Cardiac fibroblast (primary cell): ENCODE measurements at regions not wholly inside any gene's neighbourhood (a gene's known extent, or its start where the extent isn't known, plus 50 kb on each side); places are given as distances from the start of the nearest gene placed in this dataset.
"Not testable (repeated sequence)": the region's sequence is repeated elsewhere in the genome, so short reads cannot be mapped to it uniquely, and the experiment has no call there.

Experiments
- DNase-seq, 2 donors: peaks; one replicate each; pipeline versions ENCODE4 v3.0.0 to v3.0.0-alpha.2; 2010; ENCODE audit warnings: low read depth in 2 of 2
- H3K4me3 ChIP-seq, 2 donors: replicated peaks in 1 of 2; 1 replicate in 1 of 2; 2 replicates in 1 of 2; pipeline ENCODE4 v1.5.1; 2011; ENCODE audit warnings: low read depth in 2 of 2, low read length in 2 of 2, mild to moderate bottlenecking in 2 of 2, moderate library complexity in 1 of 2
- CTCF ChIP-seq: IDR thresholded peaks from one replicate; pipeline ENCODE4 v1.5.1; 2011; ENCODE audit warnings: low read depth, mild to moderate bottlenecking, low read length, inconsistent platforms

- H3K4me3 ChIP-seq: no peak overlapping the region
- TF ChIP-seq CTCF: no peak
- DNase-seq: no peak
These were observed 138.1 kb upstream of the PLXNC1 start for GRCh38 chr12:94010307-94010706.

GRCh38 chr12:94012071-94012470 is 136.3 kb upstream of the PLXNC1 start:
- no peak overlapping the region for H3K4me3 ChIP-seq
- TF ChIP-seq CTCF: no peak
- no peak for DNase-seq

- DNase-seq: no peak
- no peak for TF ChIP-seq CTCF
- no peak overlapping the region for H3K4me3 ChIP-seq
These were observed 135.8 kb upstream of the PLXNC1 start for GRCh38 chr12:94012590-94012989.

- not testable (repeated sequence) for H3K4me3 ChIP-seq, DNase-seq
These were observed 131.1 kb upstream of the PLXNC1 start for GRCh38 chr12:94017247-94017646.

- TF ChIP-seq CTCF: no peak
- H3K4me3 ChIP-seq: no peak overlapping the region
- peak in 1 of 2 donors; percentile 32 for DNase-seq
These were observed 128.0 kb upstream of the PLXNC1 start for GRCh38 chr12:94020335-94020734.

- no peak overlapping the region for H3K4me3 ChIP-seq
- no peak for DNase-seq
- no peak for TF ChIP-seq CTCF
These were observed 124.5 kb upstream of the PLXNC1 start for GRCh38 chr12:94023879-94024278.

- no peak for DNase-seq
- no peak overlapping the region for H3K4me3 ChIP-seq
- no peak for TF ChIP-seq CTCF
These were observed 123.3 kb upstream of the PLXNC1 start for GRCh38 chr12:94025068-94025467.

- DNase-seq: no peak
- TF ChIP-seq CTCF: no peak
- H3K4me3 ChIP-seq: no peak overlapping the region
These were observed 122.6 kb upstream of the PLXNC1 start for GRCh38 chr12:94025756-94026155.
